ENCODE measurements at regions not wholly inside any gene's neighbourhood (a gene's known extent, or its start where the extent isn't known, plus 50 kb on each side); places are given as distances from the start of the nearest gene placed in this dataset.

GRCh38 chr14:87797001-87797400 is 196.0 kb downstream of the GALC start:
- Histone ChIP-seq H3K4me1 (no peaks in the 10 kb centered on the region), H3K4me3 (no peak overlapping the region), H3K9me3 (no peaks in the 10 kb centered on the region), H3K27ac (no peak overlapping the region), H3K27me3 (no peaks in the 10 kb centered on the region), H3K36me3 (no peaks in the 10 kb centered on the region)
- TF ChIP-seq POLR2A (IDR thresholded peaks at IDR 0.05) (no peak), POLR2AphosphoS5 (IDR thresholded peaks at IDR 0.05) (no peak), CTCF (IDR thresholded peaks at IDR 0.05) (no peak)
- DNase-seq (ENCODE audit: low spot score in 2 of 2): no peak
- intact Hi-C loops (cut with DNase I; ENCODE audit: low total_unique reads): no loop called here

GRCh38 chr14:87794561-87794960 is 198.4 kb downstream of the GALC start:
- intact Hi-C loops (cut with DNase I; ENCODE audit: low total_unique reads): no loop called here
- no peak for DNase-seq (ENCODE audit: low spot score in 2 of 2)
- no peaks in the 10 kb centered on the region for H3K27me3 ChIP-seq
- no peaks in the 10 kb centered on the region for H3K9me3 ChIP-seq
- TF ChIP-seq POLR2A (IDR thresholded peaks at IDR 0.05) (no peak), CTCF (IDR thresholded peaks at IDR 0.05) (no peak), POLR2AphosphoS5 (IDR thresholded peaks at IDR 0.05) (no peak)
- H3K36me3 ChIP-seq: no peaks in the 10 kb centered on the region
- no peak overlapping the region for H3K4me3 ChIP-seq
- H3K27ac ChIP-seq: no peak overlapping the region
- no peaks in the 10 kb centered on the region for H3K4me1 ChIP-seq

- no peaks in the 10 kb centered on the region for H3K4me1 ChIP-seq
- intact Hi-C loops (cut with DNase I; ENCODE audit: low total_unique reads): no loop called here
- no peaks in the 10 kb centered on the region for H3K36me3 ChIP-seq
- no peak for TF ChIP-seq POLR2AphosphoS5 (IDR thresholded peaks at IDR 0.05)
- TF ChIP-seq CTCF (IDR thresholded peaks at IDR 0.05): no peak
- no peak for TF ChIP-seq POLR2A (IDR thresholded peaks at IDR 0.05)
- no peak overlapping the region for H3K27ac ChIP-seq
- H3K27me3 ChIP-seq: no peaks in the 10 kb centered on the region
- peaks cover 4 to 9% of the 10 kb centered on the region in 2 donors for H3K9me3 ChIP-seq
- no peak for DNase-seq (ENCODE audit: low spot score in 2 of 2)
- H3K4me3 ChIP-seq: no peak overlapping the region
Observed at GRCh38 chr14:87785897-87786296, 207.1 kb downstream of the GALC start.

- Histone ChIP-seq H3K36me3 (no peaks in the 10 kb centered on the region), H3K9me3 (peaks cover 8 to 14% of the 10 kb centered on the region in 2 donors), H3K27me3 (no peaks in the 10 kb centered on the region), H3K4me3 (no peak overlapping the region), H3K27ac (no peak overlapping the region), H3K4me1 (no peaks in the 10 kb centered on the region)
- TF ChIP-seq CTCF (IDR thresholded peaks at IDR 0.05) (no peak), POLR2A (IDR thresholded peaks at IDR 0.05) (no peak), POLR2AphosphoS5 (IDR thresholded peaks at IDR 0.05) (no peak)
- intact Hi-C loops (cut with DNase I; ENCODE audit: low total_unique reads): no loop called here
- DNase-seq (ENCODE audit: low spot score in 2 of 2): no peak
Observed at GRCh38 chr14:87784386-87784785, 208.6 kb downstream of the GALC start.

GRCh38 chr14:87783071-87783470 is 209.9 kb downstream of the GALC start:
- DNase-seq (ENCODE audit: low spot score in 2 of 2): no peak
- no peaks in the 10 kb centered on the region for H3K4me1 ChIP-seq
- H3K36me3 ChIP-seq: no peaks in the 10 kb centered on the region
- intact Hi-C loops (cut with DNase I; ENCODE audit: low total_unique reads): no loop called here
- H3K27me3 ChIP-seq: no peaks in the 10 kb centered on the region
- H3K27ac ChIP-seq: no peak overlapping the region
- no peak overlapping the region for H3K4me3 ChIP-seq
- H3K9me3 ChIP-seq: peaks cover 8 to 14% of the 10 kb centered on the region in 2 donors
- TF ChIP-seq CTCF (IDR thresholded peaks at IDR 0.05): no peak
- TF ChIP-seq POLR2AphosphoS5 (IDR thresholded peaks at IDR 0.05): no peak
- TF ChIP-seq POLR2A (IDR thresholded peaks at IDR 0.05): no peak

Data from breast epithelium (tissue), 4 donors.